ENCODE measurements at regions not wholly inside any gene's neighbourhood (a gene's known extent, or its start where the extent isn't known, plus 50 kb on each side); places are given as distances from the start of the nearest gene placed in this dataset.
"Not testable (repeated sequence)": the region's sequence is repeated elsewhere in the genome, so short reads cannot be mapped to it uniquely, and the experiment has no call there.

- H3K9me3 ChIP-seq (ENCODE audit: control insufficient read depth, insufficient read depth, low read length), result no peaks in the 10 kb centered on the region
Observed at GRCh38 chr10:21144047-21144446, 246.9 kb upstream of the NEBL start.

GRCh38 chr10:21141946-21142492, 244.9 kb upstream of the NEBL start:
- no peaks in the 10 kb centered on the region for H3K9me3 ChIP-seq (ENCODE audit: control insufficient read depth, insufficient read depth, low read length)
- H3K4me1 ChIP-seq (ENCODE audit: insufficient read depth, low read length), result no peaks in the 10 kb centered on the region
- H3K9ac ChIP-seq (ENCODE audit: low read depth, low read length), result no peak overlapping the region
- H3K36me3 ChIP-seq (ENCODE audit: insufficient read depth, low read length), result no peaks in the 10 kb centered on the region

More at GRCh38 chr10:21144047-21144446, 246.9 kb upstream of the NEBL start:
- H3K36me3 ChIP-seq (ENCODE audit: insufficient read depth, low read length), result no peaks in the 10 kb centered on the region
- no peak overlapping the region for H3K9ac ChIP-seq (ENCODE audit: low read depth, low read length)
- no peaks in the 10 kb centered on the region for H3K4me1 ChIP-seq (ENCODE audit: insufficient read depth, low read length)

GRCh38 chr10:21138769-21139340, 241.7 kb upstream of the NEBL start:
- Histone ChIP-seq H3K4me1 (ENCODE audit: insufficient read depth, low read length) (no peaks in the 10 kb centered on the region), H3K9me3 (ENCODE audit: control insufficient read depth, insufficient read depth, low read length) (no peaks in the 10 kb centered on the region), H3K36me3 (ENCODE audit: insufficient read depth, low read length) (no peaks in the 10 kb centered on the region), H3K9ac (ENCODE audit: low read depth, low read length) (no peak overlapping the region)

- Histone ChIP-seq H3K4me1 (ENCODE audit: insufficient read depth, low read length) (no peaks in the 10 kb centered on the region), H3K36me3 (ENCODE audit: insufficient read depth, low read length) (no peaks in the 10 kb centered on the region), H3K9me3 (ENCODE audit: control insufficient read depth, insufficient read depth, low read length) (no peaks in the 10 kb centered on the region), H3K9ac (ENCODE audit: low read depth, low read length) (no peak overlapping the region)
Observed at GRCh38 chr10:21135023-21135931, 238.2 kb upstream of the NEBL start.

- Histone ChIP-seq H3K9ac (ENCODE audit: low read depth, low read length) (no peak overlapping the region), H3K4me1 (ENCODE audit: insufficient read depth, low read length) (no peaks in the 10 kb centered on the region; the same call in 1 of the 2 replicates), H3K9me3 (ENCODE audit: control insufficient read depth, insufficient read depth, low read length) (no peaks in the 10 kb centered on the region), H3K36me3 (ENCODE audit: insufficient read depth, low read length) (no peaks in the 10 kb centered on the region)
Observed at GRCh38 chr10:21134645-21135022, 237.5 kb upstream of the NEBL start.

- no peak overlapping the region for H3K9ac ChIP-seq (ENCODE audit: low read depth, low read length)
- H3K4me1 ChIP-seq (ENCODE audit: insufficient read depth, low read length), result peaks cover 4% of the 10 kb centered on the region; the same call in 1 of the 2 replicates
- no peaks in the 10 kb centered on the region for H3K36me3 ChIP-seq (ENCODE audit: insufficient read depth, low read length)
- H3K9me3 ChIP-seq (ENCODE audit: control insufficient read depth, insufficient read depth, low read length), result no peaks in the 10 kb centered on the region
Observed at GRCh38 chr10:21130683-21131442, 233.8 kb upstream of the NEBL start.

- H3K9ac ChIP-seq (ENCODE audit: low read depth, low read length), result no peak overlapping the region
- H3K9me3 ChIP-seq (ENCODE audit: control insufficient read depth, insufficient read depth, low read length), result no peaks in the 10 kb centered on the region
- peaks cover 4% of the 10 kb centered on the region; the same call in 1 of the 2 replicates for H3K4me1 ChIP-seq (ENCODE audit: insufficient read depth, low read length)
- no peaks in the 10 kb centered on the region for H3K36me3 ChIP-seq (ENCODE audit: insufficient read depth, low read length)
Observed at GRCh38 chr10:21130108-21130507, 233.0 kb upstream of the NEBL start.

GRCh38 chr10:21125471-21126228, 228.5 kb upstream of the NEBL start:
- Histone ChIP-seq H3K4me1 (ENCODE audit: insufficient read depth, low read length) (peaks cover 4% of the 10 kb centered on the region; the same call in 1 of the 2 replicates), H3K9me3 (ENCODE audit: control insufficient read depth, insufficient read depth, low read length) (no peaks in the 10 kb centered on the region), H3K36me3 (ENCODE audit: insufficient read depth, low read length) (no peaks in the 10 kb centered on the region), H3K9ac (ENCODE audit: low read depth, low read length) (no peak overlapping the region)

- no peaks in the 10 kb centered on the region for H3K4me1 ChIP-seq (ENCODE audit: insufficient read depth, low read length)
- H3K9me3 ChIP-seq (ENCODE audit: control insufficient read depth, insufficient read depth, low read length), result no peaks in the 10 kb centered on the region
- no peaks in the 10 kb centered on the region for H3K36me3 ChIP-seq (ENCODE audit: insufficient read depth, low read length)
- no peak overlapping the region for H3K9ac ChIP-seq (ENCODE audit: low read depth, low read length)
Observed at GRCh38 chr10:21122907-21123306, 225.8 kb upstream of the NEBL start.

GRCh38 chr10:21121822-21122221, 224.7 kb upstream of the NEBL start:
- H3K9me3 ChIP-seq (ENCODE audit: control insufficient read depth, insufficient read depth, low read length); H3K4me1 ChIP-seq (ENCODE audit: insufficient read depth, low read length); H3K9ac ChIP-seq (ENCODE audit: low read depth, low read length); H3K36me3 ChIP-seq (ENCODE audit: insufficient read depth, low read length): not testable (repeated sequence)

GRCh38 chr10:21114683-21115082, 217.6 kb upstream of the NEBL start:
- H3K9ac ChIP-seq (ENCODE audit: low read depth, low read length), result no peak overlapping the region
- H3K36me3 ChIP-seq (ENCODE audit: insufficient read depth, low read length), result no peaks in the 10 kb centered on the region
- no peaks in the 10 kb centered on the region for H3K4me1 ChIP-seq (ENCODE audit: insufficient read depth, low read length)
- no peaks in the 10 kb centered on the region for H3K9me3 ChIP-seq (ENCODE audit: control insufficient read depth, insufficient read depth, low read length)

GRCh38 chr10:21110358-21110757, 213.2 kb upstream of the NEBL start:
- Histone ChIP-seq H3K4me1 (ENCODE audit: insufficient read depth, low read length) (no peaks in the 10 kb centered on the region), H3K36me3 (ENCODE audit: insufficient read depth, low read length) (no peaks in the 10 kb centered on the region), H3K9me3 (ENCODE audit: control insufficient read depth, insufficient read depth, low read length) (no peaks in the 10 kb centered on the region), H3K9ac (ENCODE audit: low read depth, low read length) (no peak overlapping the region)

- H3K9ac ChIP-seq (ENCODE audit: low read depth, low read length); H3K36me3 ChIP-seq (ENCODE audit: insufficient read depth, low read length); H3K9me3 ChIP-seq (ENCODE audit: control insufficient read depth, insufficient read depth, low read length): not testable (repeated sequence)
Observed at GRCh38 chr10:21106931-21107330, 209.8 kb upstream of the NEBL start.

GRCh38 chr10:21105331-21105730, 208.2 kb upstream of the NEBL start:
- H3K36me3 ChIP-seq (ENCODE audit: insufficient read depth, low read length); H3K4me1 ChIP-seq (ENCODE audit: insufficient read depth, low read length); H3K9ac ChIP-seq (ENCODE audit: low read depth, low read length); H3K9me3 ChIP-seq (ENCODE audit: control insufficient read depth, insufficient read depth, low read length): not testable (repeated sequence)

More at GRCh38 chr10:21106931-21107330, 209.8 kb upstream of the NEBL start:
- H3K4me1 ChIP-seq (ENCODE audit: insufficient read depth, low read length), result not testable (repeated sequence)
